ENCODE measurements at regions not wholly inside any gene's neighbourhood (a gene's known extent, or its start where the extent isn't known, plus 50 kb on each side); places are given as distances from the start of the nearest gene placed in this dataset.

GRCh38 chr13:76735641-76736040, 150.6 kb downstream of the KCTD12 start:
- DNase-seq (ENCODE audit: low spot score in 2 of 2): no peak
- no peak overlapping the region for H3K27ac ChIP-seq
- TF ChIP-seq CTCF (IDR thresholded peaks at IDR 0.05): no peak
- H3K9me3 ChIP-seq: no peaks in the 10 kb centered on the region
- H3K4me3 ChIP-seq: no peak overlapping the region
- intact Hi-C loops (cut with DNase I): no loop called here
- H3K27me3 ChIP-seq: no peaks in the 10 kb centered on the region
- no peaks in the 10 kb centered on the region for H3K4me1 ChIP-seq
- no peaks in the 10 kb centered on the region for H3K36me3 ChIP-seq

- no peak for DNase-seq (ENCODE audit: low spot score in 2 of 2)
- Histone ChIP-seq H3K4me3 (no peak overlapping the region), H3K27me3 (no peaks in the 10 kb centered on the region), H3K27ac (no peak overlapping the region), H3K36me3 (no peaks in the 10 kb centered on the region), H3K4me1 (no peaks in the 10 kb centered on the region), H3K9me3 (no peaks in the 10 kb centered on the region)
- no peak for TF ChIP-seq CTCF (IDR thresholded peaks at IDR 0.05)
- intact Hi-C loops (cut with DNase I): no loop called here
These were observed 152.5 kb downstream of the KCTD12 start for GRCh38 chr13:76733671-76734070.

- intact Hi-C loops (cut with DNase I): no loop called here
- no peak for DNase-seq (ENCODE audit: low spot score in 2 of 2)
- TF ChIP-seq CTCF (IDR thresholded peaks at IDR 0.05): no peak
These were observed 153.8 kb downstream of the KCTD12 start for GRCh38 chr13:76732367-76732766.

GRCh38 chr13:76730220-76730619, 156.0 kb downstream of the KCTD12 start:
- Histone ChIP-seq H3K27ac (no peak overlapping the region), H3K4me3 (no peak overlapping the region), H3K36me3 (no peaks in the 10 kb centered on the region), H3K27me3 (no peaks in the 10 kb centered on the region), H3K9me3 (no peaks in the 10 kb centered on the region), H3K4me1 (no peaks in the 10 kb centered on the region)
- DNase-seq (ENCODE audit: low spot score in 2 of 2): no peak
- TF ChIP-seq CTCF (IDR thresholded peaks at IDR 0.05): no peak
- intact Hi-C loops (cut with DNase I): no loop called here

More at GRCh38 chr13:76732367-76732766, 153.8 kb downstream of the KCTD12 start:
- no peak overlapping the region for H3K4me3 ChIP-seq
- no peaks in the 10 kb centered on the region for H3K4me1 ChIP-seq
- H3K36me3 ChIP-seq: no peaks in the 10 kb centered on the region
- no peaks in the 10 kb centered on the region for H3K9me3 ChIP-seq
- H3K27me3 ChIP-seq: no peaks in the 10 kb centered on the region
- H3K27ac ChIP-seq: no peak overlapping the region

- Histone ChIP-seq H3K27ac (no peak overlapping the region), H3K27me3 (no peaks in the 10 kb centered on the region), H3K4me3 (no peak overlapping the region), H3K36me3 (no peaks in the 10 kb centered on the region), H3K4me1 (peaks cover 0 to 1% of the 10 kb centered on the region in 2 donors), H3K9me3 (no peaks in the 10 kb centered on the region)
- TF ChIP-seq CTCF (IDR thresholded peaks at IDR 0.05): no peak
- DNase-seq (ENCODE audit: low spot score in 2 of 2): no peak
- intact Hi-C loops (cut with DNase I): no loop called here
These were observed 156.5 kb downstream of the KCTD12 start for GRCh38 chr13:76729691-76730090.

- TF ChIP-seq CTCF (IDR thresholded peaks at IDR 0.05): no peak
- Histone ChIP-seq H3K27ac (no peak overlapping the region), H3K4me3 (no peak overlapping the region), H3K36me3 (no peaks in the 10 kb centered on the region), H3K4me1 (peaks cover 5 to 11% of the 10 kb centered on the region in 2 donors), H3K27me3 (no peaks in the 10 kb centered on the region), H3K9me3 (no peaks in the 10 kb centered on the region)
- no peak for DNase-seq (ENCODE audit: low spot score in 2 of 2)
- intact Hi-C loops (cut with DNase I): no loop called here
These were observed 160.3 kb downstream of the KCTD12 start for GRCh38 chr13:76725896-76726295.

All from ascending aorta (tissue), 2 donors.